ENCODE measurements at regions not wholly inside any gene's neighbourhood (a gene's known extent, or its start where the extent isn't known, plus 50 kb on each side); places are given as distances from the start of the nearest gene placed in this dataset.

GRCh38 chr6:90739802-90740201, 152.9 kb upstream of the MAP3K7 start:
- DNase-seq: no peak
- no peak overlapping the region for H2AFZ ChIP-seq (ENCODE audit: low read length)
- no peaks in the 10 kb centered on the region for H3K9me3 ChIP-seq (replicated peaks; ENCODE audit: insufficient read depth, low read length)
- no peaks in the 10 kb centered on the region for H3K36me3 ChIP-seq (replicated peaks; ENCODE audit: insufficient read depth, low read length)
- no peak for TF ChIP-seq EZH2phosphoT487 (IDR thresholded peaks at IDR 0.05; ENCODE audit: low read length)
- no peak for TF ChIP-seq EZH2 (optimal IDR thresholded peaks at IDR 0.05; ENCODE audit: low read depth, low read length)
- no peaks in the 10 kb centered on the region for H3K9me2 ChIP-seq (replicated peaks; ENCODE audit: insufficient read depth, low read length)
- H3K9ac ChIP-seq (ENCODE audit: low read length): no peak overlapping the region
- no peaks in the 10 kb centered on the region for H3F3A ChIP-seq (ENCODE audit: insufficient read depth, low read length)
- no peaks in the 10 kb centered on the region for H4K20me1 ChIP-seq (ENCODE audit: insufficient read depth, low read length)
- H3K4me3 ChIP-seq (ENCODE audit: low read length): no peak overlapping the region
- H3K27me3 ChIP-seq (replicated peaks; ENCODE audit: insufficient read depth, low read length): no peaks in the 10 kb centered on the region
- H3K4me2 ChIP-seq (ENCODE audit: low read depth, low read length): no peak overlapping the region
- H3K27ac ChIP-seq (ENCODE audit: low read length): no peak overlapping the region
- H3K4me1 ChIP-seq (ENCODE audit: low read length): no peaks in the 10 kb centered on the region
- H3K79me2 ChIP-seq (ENCODE audit: low read length): no peaks in the 10 kb centered on the region

- H3K27ac ChIP-seq (ENCODE audit: low read length): no peak overlapping the region
- no peak overlapping the region for H2AFZ ChIP-seq (ENCODE audit: low read length)
- H4K20me1 ChIP-seq (ENCODE audit: insufficient read depth, low read length): no peaks in the 10 kb centered on the region
- H3K9me3 ChIP-seq (replicated peaks; ENCODE audit: insufficient read depth, low read length): no peaks in the 10 kb centered on the region
- no peak overlapping the region for H3K4me2 ChIP-seq (ENCODE audit: low read depth, low read length)
- H3K4me3 ChIP-seq (ENCODE audit: low read length): no peak overlapping the region
- no peak overlapping the region for H3K9ac ChIP-seq (ENCODE audit: low read length)
- no peaks in the 10 kb centered on the region for H3K36me3 ChIP-seq (replicated peaks; ENCODE audit: insufficient read depth, low read length)
- no peaks in the 10 kb centered on the region for H3K4me1 ChIP-seq (ENCODE audit: low read length)
- no peaks in the 10 kb centered on the region for H3K9me2 ChIP-seq (replicated peaks; ENCODE audit: insufficient read depth, low read length)
- H3K27me3 ChIP-seq (replicated peaks; ENCODE audit: insufficient read depth, low read length): no peaks in the 10 kb centered on the region
- DNase-seq: no peak
- TF ChIP-seq EZH2 (optimal IDR thresholded peaks at IDR 0.05; ENCODE audit: low read depth, low read length): no peak
- no peak for TF ChIP-seq EZH2phosphoT487 (IDR thresholded peaks at IDR 0.05; ENCODE audit: low read length)
- no peak for TF ChIP-seq CTCF (IDR thresholded peaks at IDR 0.05; ENCODE audit: low read length)
- H3K79me2 ChIP-seq (ENCODE audit: low read length): no peaks in the 10 kb centered on the region
- no peaks in the 10 kb centered on the region for H3F3A ChIP-seq (ENCODE audit: insufficient read depth, low read length)
Measured at GRCh38 chr6:90739339-90739738, 152.5 kb upstream of the MAP3K7 start.

- no peak for TF ChIP-seq EZH2 (optimal IDR thresholded peaks at IDR 0.05; ENCODE audit: low read depth, low read length)
- no peak for TF ChIP-seq CTCF (IDR thresholded peaks at IDR 0.05; ENCODE audit: low read length)
- TF ChIP-seq EZH2phosphoT487 (IDR thresholded peaks at IDR 0.05; ENCODE audit: low read length): no peak
- no peak overlapping the region for H2AFZ ChIP-seq (ENCODE audit: low read length)
- H3K9me2 ChIP-seq (replicated peaks; ENCODE audit: insufficient read depth, low read length): no peaks in the 10 kb centered on the region
- H3K36me3 ChIP-seq (replicated peaks; ENCODE audit: insufficient read depth, low read length): no peaks in the 10 kb centered on the region
- H3K27ac ChIP-seq (ENCODE audit: low read length): no peak overlapping the region
- no peaks in the 10 kb centered on the region for H3F3A ChIP-seq (ENCODE audit: insufficient read depth, low read length)
- H3K4me1 ChIP-seq (ENCODE audit: low read length): no peaks in the 10 kb centered on the region
- DNase-seq: no peak
- no peaks in the 10 kb centered on the region for H3K79me2 ChIP-seq (ENCODE audit: low read length)
- no peak overlapping the region for H3K4me2 ChIP-seq (ENCODE audit: low read depth, low read length)
- no peaks in the 10 kb centered on the region for H3K27me3 ChIP-seq (replicated peaks; ENCODE audit: insufficient read depth, low read length)
- no peak overlapping the region for H3K9ac ChIP-seq (ENCODE audit: low read length)
- no peaks in the 10 kb centered on the region for H4K20me1 ChIP-seq (ENCODE audit: insufficient read depth, low read length)
- H3K4me3 ChIP-seq (ENCODE audit: low read length): no peak overlapping the region
- H3K9me3 ChIP-seq (replicated peaks; ENCODE audit: insufficient read depth, low read length): no peaks in the 10 kb centered on the region
Measured at GRCh38 chr6:90730151-90730673, 143.3 kb upstream of the MAP3K7 start.

GRCh38 chr6:90729057-90729456, 142.2 kb upstream of the MAP3K7 start:
- no peak overlapping the region for H3K9ac ChIP-seq (ENCODE audit: low read length)
- H3K4me3 ChIP-seq (ENCODE audit: low read length): no peak overlapping the region
- no peak overlapping the region for H3K27ac ChIP-seq (ENCODE audit: low read length)
- no peaks in the 10 kb centered on the region for H3K36me3 ChIP-seq (replicated peaks; ENCODE audit: insufficient read depth, low read length)
- H3K4me2 ChIP-seq (ENCODE audit: low read depth, low read length): no peak overlapping the region
- H3K9me3 ChIP-seq (replicated peaks; ENCODE audit: insufficient read depth, low read length): no peaks in the 10 kb centered on the region
- no peaks in the 10 kb centered on the region for H3K4me1 ChIP-seq (ENCODE audit: low read length)
- no peak for DNase-seq
- TF ChIP-seq CTCF (IDR thresholded peaks at IDR 0.05; ENCODE audit: low read length): no peak
- no peak for TF ChIP-seq EZH2 (optimal IDR thresholded peaks at IDR 0.05; ENCODE audit: low read depth, low read length)
- no peak for TF ChIP-seq EZH2phosphoT487 (IDR thresholded peaks at IDR 0.05; ENCODE audit: low read length)
- no peaks in the 10 kb centered on the region for H3F3A ChIP-seq (ENCODE audit: insufficient read depth, low read length)
- no peaks in the 10 kb centered on the region for H3K9me2 ChIP-seq (replicated peaks; ENCODE audit: insufficient read depth, low read length)
- no peak overlapping the region for H2AFZ ChIP-seq (ENCODE audit: low read length)
- no peaks in the 10 kb centered on the region for H3K27me3 ChIP-seq (replicated peaks; ENCODE audit: insufficient read depth, low read length)
- H4K20me1 ChIP-seq (ENCODE audit: insufficient read depth, low read length): no peaks in the 10 kb centered on the region
- H3K79me2 ChIP-seq (ENCODE audit: low read length): no peaks in the 10 kb centered on the region

Data from MM.1S (cell line).